ENCODE measurements at regions not wholly inside any gene's neighbourhood (a gene's known extent, or its start where the extent isn't known, plus 50 kb on each side); places are given as distances from the start of the nearest gene placed in this dataset.

- DNase-seq (ENCODE audit: low spot score) = no peak
These were observed 343.9 kb upstream of the CADM1 start for GRCh38 chr11:115848080-115848479.

GRCh38 chr11:115845872-115846271 is 341.7 kb upstream of the CADM1 start:
- DNase-seq (ENCODE audit: low spot score) = peak; percentile 1

DNA sequence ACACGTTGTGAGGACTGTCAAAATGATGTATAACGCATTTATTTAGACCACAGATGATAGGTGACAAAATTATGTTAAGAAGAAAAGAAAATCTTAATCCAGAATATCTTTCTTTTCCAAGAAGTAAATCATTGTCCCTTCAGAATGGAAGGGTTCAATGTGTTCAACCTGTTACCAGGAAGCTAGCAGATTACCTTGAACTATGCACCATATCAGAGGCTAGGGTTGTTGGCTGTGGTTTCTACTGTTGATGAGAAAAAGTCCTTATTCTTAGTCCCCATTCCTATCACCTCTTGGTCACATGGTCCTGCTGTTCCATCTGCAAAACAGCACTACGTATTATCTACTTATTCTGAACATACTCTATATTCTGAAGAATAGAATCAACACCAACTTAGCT is 339.5 kb upstream of the CADM1 start:
- DNase-seq (ENCODE audit: low spot score) = no peak

DNA sequence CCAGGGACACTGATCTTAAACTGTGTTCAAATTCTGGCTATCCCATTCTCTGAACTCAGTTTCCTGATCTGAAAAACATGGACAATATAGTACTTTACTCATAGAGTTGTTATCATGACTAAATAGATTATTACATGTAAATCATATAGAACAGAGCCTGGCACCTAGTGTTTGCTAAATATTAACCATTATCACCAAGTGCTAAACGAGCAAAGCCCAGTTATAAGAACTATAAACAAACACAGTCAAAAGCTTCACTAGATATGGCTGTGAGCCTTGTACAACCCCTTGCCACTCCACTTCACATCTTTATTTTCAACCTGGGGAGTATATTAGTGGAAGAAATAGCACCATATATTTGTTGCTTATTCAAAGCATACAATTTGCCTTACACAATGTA is 338.9 kb upstream of the CADM1 start:
- DNase-seq (ENCODE audit: low spot score) = no peak

- DNase-seq (ENCODE audit: low spot score) = no peak
These were observed 315.8 kb upstream of the CADM1 start for GRCh38 chr11:115820026-115820425.

DNA sequence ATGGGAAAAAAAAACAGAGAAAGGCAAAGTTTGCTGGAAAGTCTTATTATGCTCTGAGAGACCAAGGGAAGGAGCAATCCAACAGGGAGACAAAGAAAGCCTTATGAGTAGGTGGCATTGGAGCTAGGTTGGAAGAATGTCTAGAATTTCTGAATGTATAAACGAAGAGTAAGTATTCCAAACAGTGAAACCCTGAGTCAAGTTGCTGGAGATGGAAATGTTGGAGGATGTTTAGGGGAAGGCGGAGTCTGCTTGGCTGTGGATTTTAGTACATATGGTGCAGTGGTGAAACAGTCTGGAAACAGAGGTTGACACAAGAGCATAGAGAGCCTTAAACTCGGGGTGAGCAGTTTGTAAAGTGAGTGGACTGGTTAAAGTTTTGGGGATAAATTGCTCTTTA is 314.8 kb upstream of the CADM1 start:
- no peak for DNase-seq (ENCODE audit: low spot score)

- DNase-seq (ENCODE audit: low spot score) = no peak
These were observed 313.7 kb upstream of the CADM1 start for GRCh38 chr11:115817844-115818468.

GRCh38 chr11:115808351-115808940 is 304.2 kb upstream of the CADM1 start:
- no peak for DNase-seq (ENCODE audit: low spot score)

DNA sequence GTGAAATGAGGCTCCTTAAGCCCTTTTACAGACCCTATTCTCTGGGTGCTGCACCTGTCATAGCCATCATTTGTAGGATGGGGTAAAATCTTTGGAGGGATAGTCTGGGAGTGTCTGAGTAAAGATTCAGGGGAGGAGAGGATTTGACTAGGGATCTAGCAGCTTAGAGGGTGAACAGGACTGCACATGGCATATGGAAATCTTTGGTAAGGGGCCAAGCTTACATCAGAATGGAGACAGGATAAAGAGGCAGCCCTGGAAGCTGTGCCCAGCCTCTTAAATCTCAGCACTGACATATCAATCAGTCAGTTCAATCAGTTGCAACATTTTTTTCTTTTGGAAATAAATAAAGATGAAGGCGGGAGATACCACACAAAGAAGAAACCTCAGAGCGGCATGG is 301.8 kb upstream of the CADM1 start:
- DNase-seq (ENCODE audit: low spot score) = no peak

GRCh38 chr11:115803073-115803740 is 299.0 kb upstream of the CADM1 start:
- DNase-seq (ENCODE audit: low spot score) = no peak

- no peak for DNase-seq (ENCODE audit: low spot score)
These were observed 298.4 kb upstream of the CADM1 start for GRCh38 chr11:115802641-115803040.

GRCh38 chr11:115792903-115793302 is 288.7 kb upstream of the CADM1 start:
- no peak for DNase-seq (ENCODE audit: low spot score)

DNA sequence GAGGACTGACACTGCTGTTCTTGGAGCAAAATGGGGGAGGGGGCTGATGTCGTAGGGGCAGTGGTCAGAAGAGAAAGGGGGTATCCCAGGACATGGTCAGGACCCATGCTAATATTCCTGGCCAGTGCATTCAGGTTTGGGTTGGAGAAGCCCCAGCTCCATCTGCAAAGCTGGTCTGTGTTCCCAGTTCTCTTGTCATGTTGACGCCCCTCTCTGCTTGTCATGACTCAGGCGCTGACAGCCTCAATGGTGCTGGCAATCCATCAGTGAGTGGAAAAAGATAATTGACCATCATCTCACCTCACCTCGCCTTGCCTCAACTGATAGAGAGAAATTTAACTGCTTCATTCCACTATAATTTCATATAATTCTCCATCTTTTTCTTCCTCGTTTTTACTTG is 283.1 kb upstream of the CADM1 start:
- DNase-seq (ENCODE audit: low spot score) = no peak

DNA sequence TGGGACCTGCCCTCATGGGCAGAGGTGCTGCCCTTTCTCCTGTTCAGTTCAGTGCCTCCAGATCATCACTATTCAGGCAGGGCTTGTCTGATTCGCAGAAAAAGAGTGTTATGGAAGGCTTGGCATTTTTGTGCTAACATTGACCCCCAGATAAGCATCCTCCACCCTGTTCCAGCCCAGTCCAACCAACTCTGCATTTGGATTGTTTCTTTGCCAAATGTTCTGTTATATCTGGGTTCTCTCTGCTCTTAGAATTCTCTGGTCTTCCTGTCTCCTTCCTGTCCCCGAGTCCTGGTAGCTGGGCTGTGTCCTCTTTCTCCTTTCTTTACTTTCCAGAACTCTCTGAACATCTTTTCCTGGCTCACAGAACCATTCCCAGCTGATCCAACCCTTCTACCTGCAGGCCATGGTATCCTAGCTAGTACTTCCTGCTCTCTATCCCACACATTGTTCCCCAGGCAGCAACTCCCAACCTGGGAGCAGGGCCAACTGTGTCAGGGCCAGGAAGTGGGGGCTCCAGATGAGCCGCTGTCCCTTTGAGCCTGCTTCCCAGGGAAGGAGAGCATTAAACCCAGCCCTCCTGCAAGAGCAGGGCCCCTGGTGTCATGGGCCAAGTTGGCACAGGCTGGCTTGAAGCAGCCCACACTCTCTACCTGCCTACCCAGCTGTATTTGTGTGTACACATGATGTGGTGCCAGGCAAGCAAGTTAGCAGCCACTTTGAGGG is 280.7 kb upstream of the CADM1 start:
- no peak for DNase-seq (ENCODE audit: low spot score)

DNA sequence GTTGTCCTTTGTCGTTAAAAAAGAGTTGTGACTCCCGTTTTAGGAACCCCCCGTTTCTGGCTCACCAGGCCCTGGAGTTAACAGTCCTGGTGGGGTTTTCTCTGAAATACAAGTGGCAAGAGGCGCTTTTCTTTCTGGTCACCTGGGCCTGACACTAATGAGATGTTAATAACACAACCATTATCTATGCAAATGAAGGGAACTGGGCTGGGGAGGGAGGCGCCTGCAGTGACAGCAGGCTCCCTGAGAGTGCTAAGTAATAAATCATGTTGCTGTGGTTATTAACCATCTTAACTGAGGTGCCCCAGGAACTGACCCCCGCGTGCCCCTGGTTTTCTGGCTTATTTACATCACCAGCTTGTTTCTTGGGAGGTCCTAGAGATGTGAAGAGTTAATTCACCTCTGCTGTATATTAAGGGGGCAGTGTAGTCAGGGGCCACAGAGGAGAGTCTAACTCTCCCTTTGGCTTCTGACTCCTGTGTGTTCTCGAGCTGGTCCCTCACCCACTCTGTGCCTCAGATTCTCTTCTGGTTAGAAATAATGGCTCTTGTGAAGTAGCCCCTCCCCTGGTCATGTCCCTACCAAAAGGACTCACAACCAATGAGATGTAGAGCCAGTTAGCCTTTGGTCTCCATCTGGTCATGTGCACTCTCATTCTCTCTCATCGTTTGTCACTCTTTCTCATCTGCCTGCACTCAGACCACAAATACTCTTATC is 276.6 kb upstream of the CADM1 start:
- DNase-seq (ENCODE audit: low spot score) = no peak

DNA sequence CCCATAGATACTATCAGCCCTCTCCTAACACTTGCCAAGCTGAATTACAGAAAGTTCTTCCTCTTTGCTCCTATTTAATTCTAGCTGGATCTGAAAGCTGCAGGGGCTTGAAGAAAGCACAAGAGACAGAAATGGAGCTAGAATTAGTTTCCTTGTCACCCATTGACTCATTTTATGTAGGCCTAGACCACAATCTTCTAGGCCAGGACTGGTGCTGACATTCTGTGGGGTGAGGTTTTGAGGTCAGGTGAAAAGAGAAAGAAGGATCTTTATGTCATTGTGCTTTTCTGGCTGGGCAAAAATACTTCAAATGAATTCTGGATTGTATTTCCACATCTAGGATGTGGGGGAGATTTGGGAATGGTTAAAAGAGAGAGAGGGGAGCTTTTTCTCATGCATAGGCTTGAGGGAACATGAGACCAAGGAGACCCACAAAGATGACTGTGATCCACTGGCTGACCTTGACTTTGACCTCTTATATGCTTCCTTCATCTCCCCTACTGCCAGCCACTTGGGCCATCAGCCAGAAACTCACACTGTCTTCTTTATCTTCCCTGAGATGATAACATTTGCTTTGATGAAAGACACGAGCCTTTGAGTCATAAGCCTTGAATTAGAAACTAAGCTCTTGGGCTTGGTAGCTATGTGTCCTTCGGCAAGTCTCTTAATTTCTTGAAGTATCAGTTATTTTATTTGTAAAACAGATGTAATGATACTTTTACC is 274.9 kb upstream of the CADM1 start:
- DNase-seq (ENCODE audit: low spot score) = no peak

DNA sequence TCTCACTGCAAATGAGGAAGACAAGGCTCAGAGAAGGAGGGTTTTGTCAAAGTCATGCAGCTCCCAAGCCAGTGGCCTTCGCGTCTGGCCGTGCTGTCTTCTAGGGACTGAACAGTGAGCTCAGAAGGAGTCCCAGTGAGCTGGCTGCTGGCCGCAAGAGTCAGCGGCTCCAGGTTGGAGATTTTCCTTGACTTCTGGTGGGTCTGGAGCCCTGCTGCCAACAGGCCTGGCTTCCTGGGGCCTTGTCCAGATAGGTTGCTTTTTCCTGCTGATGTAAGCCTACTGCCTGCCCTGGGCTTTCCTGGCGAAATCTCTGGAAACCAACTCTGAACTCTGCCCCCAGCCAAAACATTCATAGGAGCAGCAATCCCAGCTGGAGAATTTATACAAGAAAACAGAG is 272.7 kb upstream of the CADM1 start:
- no peak for DNase-seq (ENCODE audit: low spot score)

DNA sequence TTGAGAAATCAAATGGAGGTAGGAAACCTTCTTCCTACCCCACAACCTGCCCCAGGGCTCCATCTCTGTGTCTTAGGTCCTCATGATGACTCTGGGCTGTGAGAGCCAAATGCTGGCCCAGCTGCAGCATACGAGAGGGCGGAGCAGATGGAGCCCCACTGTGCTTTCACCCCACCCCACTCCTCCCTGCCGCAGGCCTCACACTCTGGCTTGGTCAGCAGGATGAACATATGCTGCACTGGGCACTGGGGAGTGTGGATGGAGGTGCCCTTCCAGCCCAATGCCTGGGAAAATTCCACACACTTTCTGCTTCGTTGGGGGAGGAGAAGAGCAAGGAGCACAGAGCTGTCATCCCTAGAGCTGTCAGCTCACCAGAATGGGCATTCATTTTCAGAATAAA is 271.6 kb upstream of the CADM1 start:
- no peak for DNase-seq (ENCODE audit: low spot score)

DNA sequence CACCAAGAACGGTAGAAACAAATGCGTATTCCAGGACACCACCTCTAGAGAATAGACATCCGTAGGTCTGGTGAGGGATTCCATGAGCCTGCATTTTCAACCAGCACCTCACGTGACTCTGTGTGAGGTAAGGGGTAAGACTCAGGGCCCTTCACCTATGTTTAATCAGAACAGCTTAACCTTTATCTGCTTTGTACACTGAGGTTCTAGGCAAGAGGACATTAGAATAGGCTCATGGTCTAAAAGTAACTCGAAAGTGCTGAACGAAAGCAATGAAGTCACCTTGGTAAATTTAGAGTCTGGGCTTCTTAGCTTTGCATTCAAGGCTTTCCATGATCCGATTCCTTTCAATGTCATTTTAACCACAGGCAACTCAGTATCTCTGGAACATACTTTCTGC is 270.5 kb upstream of the CADM1 start:
- DNase-seq (ENCODE audit: low spot score) = no peak

DNA sequence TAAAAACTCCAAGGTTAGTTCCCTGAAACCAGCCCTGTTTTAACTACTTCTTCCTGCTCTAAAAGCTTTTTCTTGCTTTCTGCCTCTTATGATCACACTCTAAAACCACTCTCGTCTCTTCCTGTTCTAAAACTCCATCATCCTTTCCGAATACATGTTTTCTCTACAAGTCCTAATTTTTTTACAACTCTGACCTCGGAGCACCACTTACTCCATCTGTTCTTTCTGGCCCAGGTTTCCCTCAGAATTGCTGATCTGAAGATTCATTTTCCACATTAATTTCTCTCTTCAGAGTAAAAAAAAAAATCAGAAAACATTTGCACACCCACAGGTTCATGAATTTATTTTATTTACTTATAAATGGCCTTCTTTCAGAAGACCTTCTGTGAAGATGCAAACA is 265.7 kb upstream of the CADM1 start:
- no peak for DNase-seq (ENCODE audit: low spot score)

- DNase-seq (ENCODE audit: low spot score) = no peak
These were observed 263.7 kb upstream of the CADM1 start for GRCh38 chr11:115767883-115768282.
